Body of pancreas (tissue), 4 donors: ENCODE measurements at regions not wholly inside any gene's neighbourhood (a gene's known extent, or its start where the extent isn't known, plus 50 kb on each side); places are given as distances from the start of the nearest gene placed in this dataset.

Experiments used
- ATAC-seq: fragments of 150-250 bp; one replicate; pipeline ENCODE4 v1.9.1; 2016
- DNase-seq, 4 donors: peaks; one replicate each; pipeline ENCODE4 v3.0.0-alpha.2; 2019
- H3K27ac ChIP-seq, 4 donors: fragments of 200-600 bp; sonication (generic); 1 replicate in 3 of 4; 2 replicates in 1 of 4; pipeline versions ENCODE4 v1.5.1 to v1.6.1; 2016 to 2019; ENCODE audit warnings: mild to moderate bottlenecking in 1 of 4, mixed read lengths in 1 of 4, moderate library complexity in 1 of 4
- H3K27me3 ChIP-seq, 2 donors: fragments of 200-600 bp; sonication (generic); one replicate each; pipeline ENCODE4 v1.6.0; 2016; ENCODE audit warnings: mild to moderate bottlenecking in 1 of 2
- H3K36me3 ChIP-seq, 2 donors: fragments of 200-600 bp; sonication (generic); replicated peaks in 1 of 2; 2 replicates each; pipeline ENCODE4 v1.5.1; 2016; ENCODE audit warnings: low read depth in 2 of 2; ENCODE audit not compliant: insufficient read depth in 1 of 2
- H3K4me1 ChIP-seq: fragments of 200-600 bp; sonication (generic); one replicate; pipeline ENCODE4 v1.6.0; 2016
- H3K4me3 ChIP-seq, 2 donors: fragments of 200-600 bp; sonication (generic); 1 replicate in 1 of 2; 2 replicates in 1 of 2; pipeline ENCODE4 v1.5.1; 2016 to 2019
- H3K9me3 ChIP-seq, 3 donors: fragments of 200-600 bp; sonication (generic); 1 replicate in 2 of 3; 2 replicates in 1 of 3; pipeline ENCODE4 v1.5.1; 2016
- CTCF ChIP-seq, 7 experiments: fragments of 450-650 bp in 4 of 7; fragments of 200-600 bp in 3 of 7; sonication (generic) in 3 of 7; IDR thresholded peaks; one replicate each; pipeline ENCODE4 v1.5.1; 2016 to 2019; ENCODE audit warnings: antibody characterized with exemption in 7 of 7
- POLR2A ChIP-seq, 3 donors: fragments of 450-650 bp; IDR thresholded peaks; one replicate each; pipeline ENCODE4 v1.6.1; 2016; ENCODE audit warnings: antibody characterized with exemption in 3 of 3, mild to moderate bottlenecking in 2 of 3
- WGBS, 2 donors: methylation state at CpG; one replicate each; pipeline ENCODE4 v1.1.5; 2017; 5-methylcytosine and 5-hydroxymethylcytosine counted together
- intact Hi-C: fragments of 100-400 bp; cut with DNase I; formaldehyde crosslinking; loops from one replicate; pipeline ENCODE4 v1.15.1; 2023

- TF ChIP-seq CTCF (IDR thresholded peaks at IDR 0.05): no peak
- no peak for TF ChIP-seq POLR2A (IDR thresholded peaks at IDR 0.05)
- no peaks in the 10 kb centered on the region for H3K4me1 ChIP-seq
- WGBS, 2 donors: 57 to 76% methylated on average over 5 of the region's 5 CpGs
Observed at GRCh38 chr3:3305084-3305483, 125.6 kb upstream of the CRBN start.

DNA sequence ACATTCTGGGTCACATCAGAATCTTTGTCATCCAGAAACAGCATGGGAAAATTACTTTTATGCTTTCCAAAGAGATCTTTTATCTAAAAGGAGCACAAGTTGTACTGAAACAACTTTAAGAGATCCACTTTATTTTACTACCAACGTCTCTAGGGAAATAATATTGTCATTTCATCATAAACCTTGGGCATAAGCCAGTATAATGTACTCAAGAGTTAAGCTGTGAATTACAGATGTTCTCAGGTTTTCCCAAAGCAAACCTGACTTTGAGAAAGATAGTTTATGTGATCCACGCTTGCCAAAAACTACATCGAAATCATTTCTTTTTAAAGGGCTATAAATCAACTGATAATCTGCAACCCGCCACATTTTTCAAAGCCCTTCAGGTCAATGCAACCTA, 124.1 kb upstream of the CRBN start:
- H3K27me3 ChIP-seq: no peaks in the 10 kb centered on the region
- no peak overlapping the region for H3K27ac ChIP-seq
- no peaks in the 10 kb centered on the region for H3K9me3 ChIP-seq
- no peak for ATAC-seq
- WGBS, 2 donors: 42 to 45% methylated on average over 4 of the region's 4 CpGs
- H3K36me3 ChIP-seq: no peaks in the 10 kb centered on the region
- TF ChIP-seq CTCF (IDR thresholded peaks at IDR 0.05) (no peak), POLR2A (IDR thresholded peaks at IDR 0.05) (no peak)
- DNase-seq: no peak
- H3K4me1 ChIP-seq: no peaks in the 10 kb centered on the region
- H3K4me3 ChIP-seq: no peak overlapping the region
- intact Hi-C loops: no loop called here

More at GRCh38 chr3:3305084-3305483, 125.6 kb upstream of the CRBN start:
- H3K27ac ChIP-seq: no peak overlapping the region
- intact Hi-C loops: no loop called here
- no peaks in the 10 kb centered on the region for H3K9me3 ChIP-seq
- H3K27me3 ChIP-seq: no peaks in the 10 kb centered on the region
- no peak for ATAC-seq
- H3K36me3 ChIP-seq: no peaks in the 10 kb centered on the region
- no peak for DNase-seq
- no peak overlapping the region for H3K4me3 ChIP-seq

- H3K27ac ChIP-seq: no peak overlapping the region
- H3K36me3 ChIP-seq: no peaks in the 10 kb centered on the region
- ATAC-seq (no peak), DNase-seq (no peak)
- no peak overlapping the region for H3K4me3 ChIP-seq
- 71 to 72% methylated on average over 3 of the region's 3 CpGs for WGBS, 2 donors
- H3K9me3 ChIP-seq: no peaks in the 10 kb centered on the region
- intact Hi-C loops: no loop called here
- no peak for TF ChIP-seq CTCF (IDR thresholded peaks at IDR 0.05)
- TF ChIP-seq POLR2A (IDR thresholded peaks at IDR 0.05): no peak
- H3K27me3 ChIP-seq: no peaks in the 10 kb centered on the region
- H3K4me1 ChIP-seq: no peaks in the 10 kb centered on the region
Observed at GRCh38 chr3:3302964-3303363, 123.5 kb upstream of the CRBN start.

GRCh38 chr3:3301476-3301875, 122.0 kb upstream of the CRBN start:
- intact Hi-C loops: no loop called here
- 65 to 81% methylated on average over 1 of the region's 1 CpG for WGBS, 2 donors

More at GRCh38 chr3:3301476-3301875, 122.0 kb upstream of the CRBN start:
- no peaks in the 10 kb centered on the region for H3K4me1 ChIP-seq
- no peak overlapping the region for H3K27ac ChIP-seq
- DNase-seq (no peak), ATAC-seq (no peak)
- no peaks in the 10 kb centered on the region for H3K9me3 ChIP-seq
- H3K4me3 ChIP-seq: no peak overlapping the region
- no peak for TF ChIP-seq POLR2A (IDR thresholded peaks at IDR 0.05)
- no peak for TF ChIP-seq CTCF (IDR thresholded peaks at IDR 0.05)
- no peaks in the 10 kb centered on the region for H3K27me3 ChIP-seq
- H3K36me3 ChIP-seq: no peaks in the 10 kb centered on the region
